ENCODE measurements at regions not wholly inside any gene's neighbourhood (a gene's known extent, or its start where the extent isn't known, plus 50 kb on each side); places are given as distances from the start of the nearest gene placed in this dataset.

GRCh38 chr7:142593106-142593505 is 156.2 kb upstream of the PRSS1 start:
- intact Hi-C loops (cut with micrococcal nuclease), result no loop called here
- no peak overlapping the region for H2BK15ac ChIP-seq (ENCODE audit: low read depth, low read length)
- H2BK120ac ChIP-seq (ENCODE audit: low read depth, low read length), result no peak overlapping the region
- H3K18ac ChIP-seq (ENCODE audit: low read depth, low read length), result no peak overlapping the region
- no peak overlapping the region for H2AFZ ChIP-seq (replicated peaks; ENCODE audit: low read length, poor library complexity)
- H3K9ac ChIP-seq (ENCODE audit: low read depth, low read length), result no peak overlapping the region
- H3K14ac ChIP-seq (replicated peaks; ENCODE audit: low read depth, low read length), result no peak overlapping the region
- dilution Hi-C loops (cut with HindIII; ENCODE audit: low sequenced_read_pairs, unreplicated experiment), result no loop called here
- no peaks in the 10 kb centered on the region for H4K20me1 ChIP-seq (ENCODE audit: insufficient read depth, low read length)
- H2BK5ac ChIP-seq (ENCODE audit: low read depth, low read length, poor library complexity, severe bottlenecking), result no peak overlapping the region
- H2BK20ac ChIP-seq (ENCODE audit: low read depth, low read length), result no peak overlapping the region
- no peaks in the 10 kb centered on the region for H3K9me3 ChIP-seq (ENCODE audit: control insufficient read depth, insufficient read depth, low read length)
- no TSS peak for BruUV-seq (replicated peaks)
- POLR2A ChIA-PET (ENCODE audit: unreplicated experiment), result no interaction called here
- no peak overlapping the region for H3K27ac ChIP-seq (ENCODE audit: insufficient read depth, low read length)
- H3K9me1 ChIP-seq (ENCODE audit: insufficient read depth, low read length), result no peaks in the 10 kb centered on the region
- DNase-seq, result no peak
- no peak overlapping the region for H3K23ac ChIP-seq (ENCODE audit: low read depth, low read length)
- no peak overlapping the region for H4K91ac ChIP-seq (ENCODE audit: insufficient read depth, low read depth, low read length)
- H2AK5ac ChIP-seq (ENCODE audit: low read depth, low read length), result no peak overlapping the region
- WGBS, 2 experiments (ENCODE audit: extremely low coverage in 2 of 2, insufficient read length in 1 of 2), result no CpG with 5 or more reads among the region's 4 CpGs
- no peaks in the 10 kb centered on the region for H3K79me1 ChIP-seq (ENCODE audit: low read depth in 1 of 2, low read length in 2 of 2)
- no peak overlapping the region for H2AK9ac ChIP-seq (replicated peaks; ENCODE audit: low read depth, low read length, poor library complexity)
- in situ Hi-C loops (cut with MboI; ENCODE audit: low sequenced_read_pairs), result no loop called here
- H3K4me1 ChIP-seq (ENCODE audit: control insufficient read depth, insufficient read depth, low read length), result peaks cover 2% of the 10 kb centered on the region
- H3K4me2 ChIP-seq (ENCODE audit: low read depth, low read length), result no peak overlapping the region
- no peak for ATAC-seq (ENCODE audit: low read depth)
- no peak overlapping the region for H4K5ac ChIP-seq (ENCODE audit: low read depth, low read length)
- H3K4me3 ChIP-seq (ENCODE audit: insufficient read depth, low read depth, low read length), result no peak overlapping the region
- no peak for TF ChIP-seq BHLHE40 (IDR thresholded peaks at IDR 0.05; ENCODE audit: low read depth, low read length)
- no peak for TF ChIP-seq RAD21 (IDR thresholded peaks at IDR 0.05; ENCODE audit: low read length)
- TF ChIP-seq USF2 (IDR thresholded peaks at IDR 0.05; ENCODE audit: low read depth, low read length), result no peak
- TF ChIP-seq SMC3 (IDR thresholded peaks at IDR 0.05; ENCODE audit: low read depth, low read length), result no peak
- no peak for TF ChIP-seq RCOR1 (IDR thresholded peaks at IDR 0.05; ENCODE audit: insufficient replicate concordance, low read length)
- no peak for TF ChIP-seq ELK1 (IDR thresholded peaks at IDR 0.05; ENCODE audit: borderline replicate concordance, low read depth, low read length)
- no peak for TF ChIP-seq CTCF (conservative IDR thresholded peaks at IDR 0.05; ENCODE audit: low read depth, low read length)
- no peak for TF ChIP-seq NFE2L2 (IDR thresholded peaks at IDR 0.05; ENCODE audit: low read depth, low read length)
- no peak for TF ChIP-seq CHD1 (IDR thresholded peaks at IDR 0.05; ENCODE audit: low read depth, low read length)
- no peak for TF ChIP-seq MAZ (IDR thresholded peaks at IDR 0.05; ENCODE audit: borderline replicate concordance, low read depth, low read length)
- no peak for TF ChIP-seq FOS (IDR thresholded peaks at IDR 0.05; ENCODE audit: low read depth, low read length)
- TF ChIP-seq MXI1 (IDR thresholded peaks at IDR 0.05; ENCODE audit: borderline replicate concordance, low read depth, low read length), result no peak
- no peak for TF ChIP-seq POLR2A (IDR thresholded peaks at IDR 0.05; ENCODE audit: low read depth, low read length)
- TF ChIP-seq MAFK (IDR thresholded peaks at IDR 0.05; ENCODE audit: low read depth, low read length), result no peak
- TF ChIP-seq RFX5 (IDR thresholded peaks at IDR 0.05; ENCODE audit: low read depth, low read length), result no peak
- no peak for TF ChIP-seq CEBPB (IDR thresholded peaks at IDR 0.05; ENCODE audit: low read depth, low read length)
- H3K56ac ChIP-seq (ENCODE audit: extremely low read depth, insufficient read depth, low read length), result no peak overlapping the region
- no peak overlapping the region for H3K4ac ChIP-seq (ENCODE audit: low read depth, low read length)
- H3K36me3 ChIP-seq (ENCODE audit: control insufficient read depth, insufficient read depth, low read length), result no peaks in the 10 kb centered on the region
- CTCF ChIA-PET, result interaction anchor here (2.4 kb wide), 1 partner anchor 11 kb away, joined by 8 read pairs; no protein-coding TSS in a partner anchor
- peaks cover 8% of the 10 kb centered on the region for H3K27me3 ChIP-seq (ENCODE audit: control insufficient read depth, insufficient read depth, low read length)
- no peak overlapping the region for H4K8ac ChIP-seq (ENCODE audit: low read depth in 2 of 2, low read length in 2 of 2)
